Parathyroid adenoma (tissue), 2 donors: ENCODE measurements at regions not wholly inside any gene's neighbourhood (a gene's known extent, or its start where the extent isn't known, plus 50 kb on each side); places are given as distances from the start of the nearest gene placed in this dataset.

Experiments used
- H2AFZ ChIP-seq: fragments of 300-600 bp; sonication (generic); one replicate; pipeline ENCODE4 v1.7.0; 2017; ENCODE audit warnings: antibody characterized with exemption, mild to moderate bottlenecking
- H3K27ac ChIP-seq: fragments of 300-600 bp; sonication (generic); one replicate; pipeline ENCODE4 v1.7.0; 2017
- H3K27me3 ChIP-seq: fragments of 300-600 bp; sonication (generic); one replicate; pipeline ENCODE4 v1.7.0; 2017; ENCODE audit warnings: low read length; ENCODE audit not compliant: control insufficient read depth, insufficient read depth
- H3K36me3 ChIP-seq: fragments of 300-600 bp; sonication (generic); one replicate; pipeline ENCODE4 v1.7.0; 2017; ENCODE audit warnings: low read length; ENCODE audit not compliant: control insufficient read depth, insufficient read depth
- H3K4me1 ChIP-seq: fragments of 300-600 bp; sonication (generic); one replicate; pipeline ENCODE4 v1.7.0; 2017; ENCODE audit warnings: control low read depth
- H3K4me2 ChIP-seq: fragments of 300-600 bp; sonication (generic); one replicate; pipeline ENCODE4 v1.7.0; 2017; ENCODE audit warnings: low read length
- H3K4me3 ChIP-seq: fragments of 300-600 bp; sonication (generic); one replicate; pipeline ENCODE4 v1.7.0; 2017; ENCODE audit warnings: low read depth, low read length
- H3K79me2 ChIP-seq: fragments of 300-600 bp; sonication (generic); one replicate; pipeline ENCODE4 v1.7.0; 2017; ENCODE audit warnings: control low read depth
- H3K9ac ChIP-seq: fragments of 300-600 bp; sonication (generic); one replicate; pipeline ENCODE4 v1.7.0; 2017; ENCODE audit warnings: mild to moderate bottlenecking
- H3K9me3 ChIP-seq: fragments of 300-600 bp; sonication (generic); one replicate; pipeline ENCODE4 v1.7.0; 2017; ENCODE audit warnings: low read length; ENCODE audit not compliant: control insufficient read depth
- TF ChIP-seq, protein P1 (sequence below): fragments of 300-600 bp; sonication (generic); IDR thresholded peaks from one replicate; pipeline ENCODE4 v1.7.0; 2017; ENCODE audit warnings: antibody characterized with exemption, mild to moderate bottlenecking
- donor health status: primary hyperparathyroidism.

DNA sequence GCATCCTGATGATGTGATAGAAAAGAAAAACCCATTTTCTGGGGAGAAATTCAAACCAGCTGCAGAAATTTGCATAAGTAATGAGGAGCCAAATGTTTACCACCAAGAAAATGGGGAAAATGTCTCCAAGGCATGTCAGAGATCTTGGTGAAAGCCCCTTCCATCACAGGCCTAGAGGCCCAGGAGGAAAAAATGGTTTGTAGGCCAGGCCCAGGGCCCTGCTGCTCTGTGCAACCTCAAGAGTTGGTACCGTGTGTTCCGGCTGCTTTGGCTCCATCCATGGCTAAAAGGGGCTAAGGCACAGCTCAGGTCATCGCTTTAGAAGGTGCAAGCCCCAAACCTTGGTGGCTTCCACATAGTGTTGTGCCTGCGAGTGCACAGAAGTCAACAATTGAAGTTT is 543.1 kb downstream of the ZNF608 start:
- Histone ChIP-seq H3K9me3 (no peaks in the 10 kb centered on the region), H3K9ac (no peak overlapping the region), H2AFZ (no peak overlapping the region), H3K27me3 (no peaks in the 10 kb centered on the region), H3K27ac (no peak overlapping the region), H3K79me2 (no peaks in the 10 kb centered on the region), H3K4me2 (no peak overlapping the region), H3K36me3 (no peaks in the 10 kb centered on the region), H3K4me1 (no peaks in the 10 kb centered on the region), H3K4me3 (no peak overlapping the region)
- TF ChIP-seq, protein P1, sequence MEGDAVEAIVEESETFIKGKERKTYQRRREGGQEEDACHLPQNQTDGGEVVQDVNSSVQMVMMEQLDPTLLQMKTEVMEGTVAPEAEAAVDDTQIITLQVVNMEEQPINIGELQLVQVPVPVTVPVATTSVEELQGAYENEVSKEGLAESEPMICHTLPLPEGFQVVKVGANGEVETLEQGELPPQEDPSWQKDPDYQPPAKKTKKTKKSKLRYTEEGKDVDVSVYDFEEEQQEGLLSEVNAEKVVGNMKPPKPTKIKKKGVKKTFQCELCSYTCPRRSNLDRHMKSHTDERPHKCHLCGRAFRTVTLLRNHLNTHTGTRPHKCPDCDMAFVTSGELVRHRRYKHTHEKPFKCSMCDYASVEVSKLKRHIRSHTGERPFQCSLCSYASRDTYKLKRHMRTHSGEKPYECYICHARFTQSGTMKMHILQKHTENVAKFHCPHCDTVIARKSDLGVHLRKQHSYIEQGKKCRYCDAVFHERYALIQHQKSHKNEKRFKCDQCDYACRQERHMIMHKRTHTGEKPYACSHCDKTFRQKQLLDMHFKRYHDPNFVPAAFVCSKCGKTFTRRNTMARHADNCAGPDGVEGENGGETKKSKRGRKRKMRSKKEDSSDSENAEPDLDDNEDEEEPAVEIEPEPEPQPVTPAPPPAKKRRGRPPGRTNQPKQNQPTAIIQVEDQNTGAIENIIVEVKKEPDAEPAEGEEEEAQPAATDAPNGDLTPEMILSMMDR, result no peak

DNA sequence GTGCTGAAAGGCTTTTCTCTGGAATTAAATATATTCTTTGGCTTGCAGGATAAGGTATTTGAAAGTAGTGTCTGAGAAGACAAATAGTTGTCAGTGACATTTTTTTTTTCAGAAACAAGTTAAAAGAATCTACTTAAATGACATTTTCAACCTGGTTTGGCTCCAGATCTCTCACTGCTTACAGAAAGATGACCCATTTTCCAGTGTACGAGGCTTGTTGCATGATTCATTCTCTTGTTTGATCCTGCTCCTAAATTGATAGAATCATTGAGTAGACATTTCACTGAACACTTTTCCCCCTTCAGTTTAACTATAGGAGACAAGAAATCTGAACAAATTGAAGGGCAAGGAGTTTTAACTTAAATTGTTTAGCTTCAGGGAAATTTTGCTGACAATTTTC is 546.1 kb downstream of the ZNF608 start:
- Histone ChIP-seq H2AFZ (no peak overlapping the region), H3K4me2 (no peak overlapping the region), H3K9me3 (no peaks in the 10 kb centered on the region), H3K4me1 (no peaks in the 10 kb centered on the region), H3K4me3 (no peak overlapping the region), H3K27me3 (no peaks in the 10 kb centered on the region), H3K27ac (no peak overlapping the region), H3K79me2 (no peaks in the 10 kb centered on the region), H3K9ac (no peak overlapping the region), H3K36me3 (no peaks in the 10 kb centered on the region)
- TF ChIP-seq, protein P1, result no peak

DNA sequence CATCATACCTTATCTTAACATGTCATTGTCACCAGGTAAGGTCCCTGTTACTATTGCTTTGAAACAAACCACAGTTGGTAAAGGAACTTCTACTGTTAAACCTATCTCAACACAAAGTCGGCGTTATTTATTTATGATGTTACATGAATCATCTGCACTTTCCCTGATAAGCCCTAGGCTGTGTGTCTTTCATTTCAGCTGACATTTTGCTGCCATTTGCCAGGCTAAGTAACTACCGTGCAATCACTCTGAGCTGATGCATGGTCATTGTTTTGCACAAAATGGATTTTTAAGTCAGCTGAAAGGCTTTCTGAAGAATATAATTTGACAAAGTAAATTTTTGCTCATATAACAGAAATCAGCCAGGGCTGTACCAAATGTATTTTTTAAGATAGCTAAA is 546.5 kb downstream of the ZNF608 start:
- TF ChIP-seq, protein P1, result no peak
- Histone ChIP-seq H3K27me3 (no peaks in the 10 kb centered on the region), H3K9me3 (no peaks in the 10 kb centered on the region), H3K4me1 (no peaks in the 10 kb centered on the region), H3K9ac (no peak overlapping the region), H2AFZ (no peak overlapping the region), H3K36me3 (no peaks in the 10 kb centered on the region), H3K4me3 (no peak overlapping the region), H3K27ac (no peak overlapping the region), H3K4me2 (no peak overlapping the region), H3K79me2 (no peaks in the 10 kb centered on the region)

DNA sequence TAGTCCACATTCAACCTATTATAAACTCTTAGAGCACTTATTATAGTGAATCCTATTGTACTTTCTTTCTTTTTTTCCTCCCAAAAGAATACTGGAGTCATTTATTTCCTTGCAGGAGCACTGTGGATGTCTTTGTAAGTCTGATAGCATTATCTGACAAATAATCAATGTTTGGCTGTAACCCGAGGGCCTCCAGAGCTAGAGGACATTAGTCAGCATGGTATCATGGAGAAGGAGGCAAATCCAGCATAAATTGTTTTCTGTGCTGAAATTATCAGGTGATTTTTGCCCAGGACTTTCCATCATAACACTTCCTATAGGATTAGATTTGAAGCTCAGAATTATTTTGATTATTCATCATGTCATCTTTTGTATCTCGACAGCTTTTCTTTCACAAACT is 551.0 kb downstream of the ZNF608 start:
- Histone ChIP-seq H3K36me3 (no peaks in the 10 kb centered on the region), H3K27ac (no peak overlapping the region)

DNA sequence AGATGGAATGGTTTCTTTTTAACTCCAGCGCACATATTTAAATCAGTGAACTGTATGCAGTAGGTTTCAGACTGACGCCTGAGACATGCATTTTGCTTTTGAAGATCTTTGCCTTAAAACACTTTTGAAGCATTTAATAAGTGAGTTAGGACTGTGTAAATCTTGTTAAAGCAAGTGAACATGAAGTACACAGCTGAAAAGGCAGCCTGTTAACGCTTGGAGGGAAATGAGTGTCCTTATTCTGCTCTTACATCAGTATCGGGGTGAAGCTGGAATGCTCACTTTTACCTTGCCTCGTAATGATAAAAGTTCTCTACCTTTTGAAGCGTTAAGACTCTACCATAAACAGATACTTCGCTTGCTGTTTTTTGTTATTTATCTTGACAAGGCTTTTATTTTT is 552.2 kb downstream of the ZNF608 start:
- no peaks in the 10 kb centered on the region for H3K27me3 ChIP-seq
- no peak overlapping the region for H2AFZ ChIP-seq
- no peaks in the 10 kb centered on the region for H3K9me3 ChIP-seq
- H3K27ac ChIP-seq, result no peak overlapping the region
- no peaks in the 10 kb centered on the region for H3K4me1 ChIP-seq
- H3K36me3 ChIP-seq, result no peaks in the 10 kb centered on the region
- no peak overlapping the region for H3K4me3 ChIP-seq
- TF ChIP-seq, protein P1, result no peak
- no peak overlapping the region for H3K9ac ChIP-seq
- H3K79me2 ChIP-seq, result no peaks in the 10 kb centered on the region
- H3K4me2 ChIP-seq, result no peak overlapping the region

More for the DNA sequence above, 551.0 kb downstream of the ZNF608 start:
- H3K9me3 ChIP-seq, result no peaks in the 10 kb centered on the region
- TF ChIP-seq, protein P1, result no peak
- no peak overlapping the region for H3K4me2 ChIP-seq
- no peaks in the 10 kb centered on the region for H3K4me1 ChIP-seq
- H3K79me2 ChIP-seq, result no peaks in the 10 kb centered on the region
- H2AFZ ChIP-seq, result no peak overlapping the region
- H3K9ac ChIP-seq, result no peak overlapping the region
- no peak overlapping the region for H3K4me3 ChIP-seq
- H3K27me3 ChIP-seq, result no peaks in the 10 kb centered on the region
